K562 (cell line): ENCODE measurements at regions not wholly inside any gene's neighbourhood (a gene's known extent, or its start where the extent isn't known, plus 50 kb on each side); places are given as distances from the start of the nearest gene placed in this dataset.

Experiments used
- ATAC-seq: fragments of 200-7000 bp; cut with Tn5 transposase; 3 replicates; pipeline ENCODE4 v1.9.1; 2020; ENCODE audit warnings: moderate library complexity
- BruUV-seq: library from RNA; stranded (reverse); fragments of 400-500 nt; replicated peaks from 2 replicates; lab custom pipeline; 2021; lab: Mats Ljungman, UMichigan
- CTCF ChIA-PET: fragments of 300-600 bp; formaldehyde crosslinking; extraction: SDS; loops from one replicate; lab custom pipeline; 2021; ENCODE audit warnings: low intra/inter-chr PET ratio; lab: Yijun Ruan, JAX
- POLR2A ChIA-PET: fragments of 300-600, 350-650 bp; sonication (Branson Sonifier 250); formaldehyde crosslinking; extraction: SDS; loops from one replicate; lab custom pipeline; 2021; ENCODE audit warnings: antibody characterized with exemption, inconsistent platforms; lab: Yijun Ruan, JAX
- DNase-seq, 4 experiments: peaks; one replicate each; pipeline versions ENCODE4 v3.0.0 to v3.0.0-alpha.2; 2011 to 2018; ENCODE audit warnings: low spot score in 3 of 4, mixed read lengths in 3 of 4; ENCODE audit errors: extremely low read depth in 1 of 4
- FAIRE-seq: peaks from 2 replicates; lab custom pipeline; 2011; peaks lifted over from hg19 to GRCh38; lab: Jason Lieb, UNC
- H2AFZ ChIP-seq: 2 replicates; pipeline ENCODE4 v1.6.0; 2011; ENCODE audit warnings: low read depth, low read length, control low read depth, inconsistent platforms
- H3K27ac ChIP-seq: fragments of 200-600 bp; 3 replicates; pipeline ENCODE4 v1.8.0; 2011; ENCODE audit warnings: low read depth, mild to moderate bottlenecking, control low read depth, inconsistent platforms, low read length, moderate library complexity, mixed read lengths; ENCODE audit errors: extremely low read depth
- H3K27me3 ChIP-seq, 2 experiments: fragments of 300-600 bp in 1 of 2; 2 replicates in 1 of 2; 3 replicates in 1 of 2; pipeline versions ENCODE4 v1.6.0 to v1.8.0; 2011; ENCODE audit warnings: inconsistent platforms in 2 of 2, low read length in 2 of 2, mild to moderate bottlenecking in 1 of 2, mixed read lengths in 1 of 2, moderate library complexity in 1 of 2; ENCODE audit not compliant: control insufficient read depth in 2 of 2, insufficient read depth in 2 of 2
- H3K36me3 ChIP-seq: fragments of 300-600 bp; 3 replicates; pipeline ENCODE4 v1.8.0; 2011; ENCODE audit warnings: mild to moderate bottlenecking, low read length, inconsistent platforms; ENCODE audit not compliant: control insufficient read depth, insufficient read depth
- H3K4me1 ChIP-seq, 2 experiments: fragments of 200-600 bp in 1 of 2; replicated peaks in 1 of 2; 2 replicates in 1 of 2; 3 replicates in 1 of 2; pipeline versions ENCODE4 v1.5.1 to v1.8.0; 2011; ENCODE audit warnings: inconsistent platforms in 2 of 2, low read length in 2 of 2, mild to moderate bottlenecking in 1 of 2, mixed read lengths in 1 of 2, moderate library complexity in 1 of 2; ENCODE audit not compliant: control insufficient read depth in 2 of 2, insufficient read depth in 2 of 2
- H3K4me2 ChIP-seq: 2 replicates; pipeline ENCODE4 v1.6.1; 2011; ENCODE audit warnings: low read length, control low read depth, inconsistent platforms, mixed read lengths; ENCODE audit not compliant: insufficient read depth
- H3K4me3 ChIP-seq: fragments of 200-600 bp; sonication (generic), shearing (Covaris generic); 2 replicates; pipeline ENCODE4 v1.5.1; 2016; ENCODE audit warnings: control low read depth, inconsistent platforms
- H3K79me2 ChIP-seq: fragments of 200-600 bp; 3 replicates; pipeline ENCODE4 v1.8.0; 2011; ENCODE audit warnings: low read length, inconsistent platforms; ENCODE audit not compliant: control insufficient read depth, insufficient read depth
- H3K9ac ChIP-seq, 2 experiments: 2 replicates each; pipeline versions ENCODE4 v1.6.0 to v1.6.1; 2011; ENCODE audit warnings: low read depth in 2 of 2, low read length in 2 of 2, control low read depth in 1 of 2, inconsistent platforms in 1 of 2, mild to moderate bottlenecking in 1 of 2, mixed read lengths in 1 of 2; ENCODE audit not compliant: insufficient read depth in 1 of 2
- H3K9me1 ChIP-seq: one replicate; pipeline ENCODE4 v1.6.0; 2011; ENCODE audit warnings: inconsistent platforms, mild to moderate bottlenecking, low read length, moderate library complexity; ENCODE audit not compliant: control insufficient read depth, insufficient read depth
- H3K9me3 ChIP-seq: replicated peaks from 2 replicates; pipeline ENCODE4 v1.5.1; 2011; ENCODE audit warnings: low read depth, low read length, inconsistent platforms; ENCODE audit not compliant: control insufficient read depth, insufficient read depth
- H4K20me1 ChIP-seq: replicated peaks from 2 replicates; pipeline ENCODE4 v1.6.1; 2011; ENCODE audit warnings: low read length, inconsistent platforms, mixed read lengths; ENCODE audit not compliant: control insufficient read depth, insufficient read depth
- GTF3C2 ChIP-seq: IDR thresholded peaks from 3 replicates; pipeline ENCODE4 v1.6.1; 2011; ENCODE audit warnings: borderline replicate concordance, mild to moderate bottlenecking, moderate library complexity; ENCODE audit not compliant: insufficient read length; ENCODE audit errors: extremely low read depth
- MTA1 ChIP-seq: fragments of 450-650 bp; IDR thresholded peaks from 2 replicates; pipeline ENCODE4 v1.6.1; 2017; ENCODE audit warnings: borderline replicate concordance
- SRSF7 ChIP-seq: fragments of 200-400 bp; formaldehyde crosslinking; optimal IDR thresholded peaks from 2 replicates; pipeline ENCODE3; 2017; ENCODE audit warnings: mild to moderate bottlenecking, low read depth, low read length
- WGBS: fragments of 100-300 bp; shearing (Covaris generic); methylation state at CpG from one replicate; pipeline ENCODE4 v1.1.6; 2016; ENCODE audit warnings: low coverage, mixed read lengths; ENCODE audit not compliant: insufficient coverage; ENCODE audit errors: missing lambda C conversion rate; 5-methylcytosine and 5-hydroxymethylcytosine counted together
- in situ Hi-C: fragments of 300-500 bp; cut with MboI; formaldehyde crosslinking; loops from 4 replicates; pipeline ENCODE4 v1.15.0; 2018; ENCODE audit warnings: inconsistent platforms, mixed read lengths
- intact Hi-C: fragments of 100-400 bp; cut with micrococcal nuclease; formaldehyde crosslinking; loops from 2 replicates; pipeline ENCODE4 v1.14.2; 2022

- Histone ChIP-seq H3K4me1 (no peaks in the 10 kb centered on the region), H3K79me2 (no peaks in the 10 kb centered on the region), H3K9me3 (no peaks in the 10 kb centered on the region), H3K4me3 (no peak overlapping the region), H3K4me2 (no peak overlapping the region), H2AFZ (no peak overlapping the region), H4K20me1 (no peaks in the 10 kb centered on the region), H3K27ac (no peak overlapping the region), H3K27me3 (peaks cover 0 to 13% of the 10 kb centered on the region in 2 experiments; a peak in 2 of 5 replicates), H3K9me1 (no peaks in the 10 kb centered on the region), H3K36me3 (no peaks in the 10 kb centered on the region), H3K9ac (no peak overlapping the region)
- no peak for FAIRE-seq
- 1% methylated on average over 8 of the region's 8 CpGs for WGBS
- TF ChIP-seq MTA1 (no peak), GTF3C2 (no peak), SRSF7 (no peak)
- in situ Hi-C loops: no loop called here
- POLR2A ChIA-PET: no interaction called here
- intact Hi-C loops: no loop called here
- CTCF ChIA-PET: no interaction called here
- no peak for DNase-seq
- BruUV-seq: no TSS peak
- no peak for ATAC-seq
Observed at GRCh38 chr2:16026816-16027501, 86.6 kb downstream of the MYCN start.
